ENCODE measurements at regions not wholly inside any gene's neighbourhood (a gene's known extent, or its start where the extent isn't known, plus 50 kb on each side); places are given as distances from the start of the nearest gene placed in this dataset.
A peak's percentile ranks its signal among the peaks of the same experiment; 100 is the strongest.

- Histone ChIP-seq H3K4me1 (ENCODE audit: control insufficient read depth in 2 of 3, insufficient read depth in 2 of 3, low read depth in 1 of 3, low read length in 3 of 3) (peaks cover 0 to 3% (median 0%) of the 10 kb centered on the region in 3 donors), H3K27me3 (ENCODE audit: control insufficient read depth, insufficient read depth, low read length) (no peaks in the 10 kb centered on the region), H3K36me3 (ENCODE audit: control insufficient read depth in 2 of 3, insufficient read depth in 3 of 3, low read length in 3 of 3) (no peaks in the 10 kb centered on the region), H3K27ac (ENCODE audit: low read depth in 2 of 2, low read length in 2 of 2) (no peak overlapping the region), H3K9me3 (ENCODE audit: control insufficient read depth in 2 of 3, insufficient read depth in 1 of 3, low read length in 3 of 3) (no peaks in the 10 kb centered on the region), H3K4me3 (ENCODE audit: low read length in 3 of 3) (no peak overlapping the region), H3K9ac (ENCODE audit: low read length in 3 of 3) (no peak overlapping the region)
- DNase-seq (no peak), FAIRE-seq (no peak)
- intact Hi-C loops (cut with DNase I), result no loop called here
- TF ChIP-seq CTCF (IDR thresholded peaks at IDR 0.05; ENCODE audit: borderline replicate concordance, extremely low read depth, insufficient read depth), result no peak
Observed at GRCh38 chr6:104227508-104227907, 632.2 kb downstream of the HACE1 start.

- no peaks in the 10 kb centered on the region for H3K27me3 ChIP-seq (ENCODE audit: control insufficient read depth, insufficient read depth, low read length)
- H3K9me3 ChIP-seq (ENCODE audit: control insufficient read depth in 2 of 3, insufficient read depth in 1 of 3, low read length in 3 of 3), result no peaks in the 10 kb centered on the region
- DNase-seq (no peak), FAIRE-seq (no peak)
- H3K27ac ChIP-seq (ENCODE audit: low read depth in 2 of 2, low read length in 2 of 2), result no peak overlapping the region
- no peaks in the 10 kb centered on the region for H3K36me3 ChIP-seq (ENCODE audit: control insufficient read depth in 2 of 3, insufficient read depth in 3 of 3, low read length in 3 of 3)
- no peak overlapping the region for H3K4me3 ChIP-seq (ENCODE audit: low read length in 3 of 3)
- peaks cover 0 to 3% (median 0%) of the 10 kb centered on the region in 3 donors for H3K4me1 ChIP-seq (ENCODE audit: control insufficient read depth in 2 of 3, insufficient read depth in 2 of 3, low read depth in 1 of 3, low read length in 3 of 3)
- intact Hi-C loops (cut with DNase I), result no loop called here
- H3K9ac ChIP-seq (ENCODE audit: low read length in 3 of 3), result no peak overlapping the region
- no peak for TF ChIP-seq CTCF (IDR thresholded peaks at IDR 0.05; ENCODE audit: borderline replicate concordance, extremely low read depth, insufficient read depth)
Observed at GRCh38 chr6:104226790-104227446, 632.8 kb downstream of the HACE1 start.

GRCh38 chr6:104218116-104218515, 641.6 kb downstream of the HACE1 start:
- FAIRE-seq (no peak), DNase-seq (peak in 1 of 5 donors; percentile 25)
- no peak overlapping the region for H3K4me3 ChIP-seq (ENCODE audit: low read length in 3 of 3)
- no peak for TF ChIP-seq CTCF (IDR thresholded peaks at IDR 0.05; ENCODE audit: borderline replicate concordance, extremely low read depth, insufficient read depth)
- no peaks in the 10 kb centered on the region for H3K9me3 ChIP-seq (ENCODE audit: control insufficient read depth in 2 of 3, insufficient read depth in 1 of 3, low read length in 3 of 3)
- H3K36me3 ChIP-seq (ENCODE audit: control insufficient read depth in 2 of 3, insufficient read depth in 3 of 3, low read length in 3 of 3), result no peaks in the 10 kb centered on the region
- H3K27ac ChIP-seq (ENCODE audit: low read depth in 2 of 2, low read length in 2 of 2), result no peak overlapping the region
- H3K4me1 ChIP-seq (ENCODE audit: control insufficient read depth in 2 of 3, insufficient read depth in 2 of 3, low read depth in 1 of 3, low read length in 3 of 3), result no peaks in the 10 kb centered on the region
- intact Hi-C loops (cut with DNase I), result no loop called here
- no peak overlapping the region for H3K9ac ChIP-seq (ENCODE audit: low read length in 3 of 3)
- H3K27me3 ChIP-seq (ENCODE audit: control insufficient read depth, insufficient read depth, low read length), result no peaks in the 10 kb centered on the region

GRCh38 chr6:104214901-104215300, 644.8 kb downstream of the HACE1 start:
- Histone ChIP-seq H3K27ac (ENCODE audit: low read depth in 2 of 2, low read length in 2 of 2) (no peak overlapping the region), H3K9ac (ENCODE audit: low read length in 3 of 3) (no peak overlapping the region), H3K4me1 (ENCODE audit: control insufficient read depth in 2 of 3, insufficient read depth in 2 of 3, low read depth in 1 of 3, low read length in 3 of 3) (no peaks in the 10 kb centered on the region), H3K4me3 (ENCODE audit: low read length in 3 of 3) (no peak overlapping the region), H3K9me3 (ENCODE audit: control insufficient read depth in 2 of 3, insufficient read depth in 1 of 3, low read length in 3 of 3) (no peaks in the 10 kb centered on the region), H3K27me3 (ENCODE audit: control insufficient read depth, insufficient read depth, low read length) (no peaks in the 10 kb centered on the region), H3K36me3 (ENCODE audit: control insufficient read depth in 2 of 3, insufficient read depth in 3 of 3, low read length in 3 of 3) (no peaks in the 10 kb centered on the region)
- TF ChIP-seq CTCF (IDR thresholded peaks at IDR 0.05; ENCODE audit: borderline replicate concordance, extremely low read depth, insufficient read depth), result no peak
- intact Hi-C loops (cut with DNase I), result no loop called here
- FAIRE-seq (no peak), DNase-seq (no peak)
